ENCODE measurements at regions not wholly inside any gene's neighbourhood (a gene's known extent, or its start where the extent isn't known, plus 50 kb on each side); places are given as distances from the start of the nearest gene placed in this dataset.

DNA sequence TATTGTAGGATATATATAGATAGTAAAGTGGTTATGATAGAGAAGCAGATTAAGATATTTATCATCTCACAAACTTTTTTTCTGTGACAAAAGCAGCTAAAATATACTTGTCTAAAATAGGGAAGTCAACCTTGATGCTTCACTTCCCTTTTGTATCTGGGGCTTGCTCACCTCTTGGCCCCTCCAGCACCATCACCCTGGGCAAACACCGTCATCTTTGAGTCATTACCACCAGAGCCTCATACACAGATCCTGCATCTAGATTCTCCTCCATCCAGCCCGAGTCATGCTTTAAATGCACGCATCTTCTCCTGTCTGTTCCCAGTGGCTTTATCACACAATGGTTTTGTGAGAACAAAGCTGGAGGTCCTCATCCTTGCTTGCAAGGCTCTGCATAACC is 1062.7 kb upstream of the EEF2KMT start:
- FAIRE-seq (no peak), DNase-seq (ENCODE audit: insufficient read length, low spot score) (no peak)
- TF ChIP-seq, protein P1, sequence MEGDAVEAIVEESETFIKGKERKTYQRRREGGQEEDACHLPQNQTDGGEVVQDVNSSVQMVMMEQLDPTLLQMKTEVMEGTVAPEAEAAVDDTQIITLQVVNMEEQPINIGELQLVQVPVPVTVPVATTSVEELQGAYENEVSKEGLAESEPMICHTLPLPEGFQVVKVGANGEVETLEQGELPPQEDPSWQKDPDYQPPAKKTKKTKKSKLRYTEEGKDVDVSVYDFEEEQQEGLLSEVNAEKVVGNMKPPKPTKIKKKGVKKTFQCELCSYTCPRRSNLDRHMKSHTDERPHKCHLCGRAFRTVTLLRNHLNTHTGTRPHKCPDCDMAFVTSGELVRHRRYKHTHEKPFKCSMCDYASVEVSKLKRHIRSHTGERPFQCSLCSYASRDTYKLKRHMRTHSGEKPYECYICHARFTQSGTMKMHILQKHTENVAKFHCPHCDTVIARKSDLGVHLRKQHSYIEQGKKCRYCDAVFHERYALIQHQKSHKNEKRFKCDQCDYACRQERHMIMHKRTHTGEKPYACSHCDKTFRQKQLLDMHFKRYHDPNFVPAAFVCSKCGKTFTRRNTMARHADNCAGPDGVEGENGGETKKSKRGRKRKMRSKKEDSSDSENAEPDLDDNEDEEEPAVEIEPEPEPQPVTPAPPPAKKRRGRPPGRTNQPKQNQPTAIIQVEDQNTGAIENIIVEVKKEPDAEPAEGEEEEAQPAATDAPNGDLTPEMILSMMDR (IDR thresholded peaks at IDR 0.05; ENCODE audit: insufficient read depth, missing control alignments) = no peak

DNA sequence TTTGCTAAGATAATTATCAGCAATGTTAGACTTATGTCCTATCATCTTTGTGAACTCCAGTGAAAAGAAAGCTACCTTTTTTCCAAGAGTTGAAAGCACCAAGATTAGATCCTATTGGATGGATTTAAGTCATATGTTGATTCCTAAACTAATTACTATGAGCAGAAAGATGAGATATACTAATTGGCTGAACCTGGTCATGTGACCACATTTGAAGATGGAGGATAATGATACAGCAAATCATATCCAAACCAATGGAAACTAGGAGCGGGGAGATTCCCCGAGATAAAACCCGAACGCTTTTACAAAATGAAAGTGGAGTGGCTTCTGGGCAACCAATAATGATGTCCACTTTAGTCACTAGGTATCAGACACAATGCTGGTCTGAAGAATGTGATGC is 1060.2 kb upstream of the EEF2KMT start:
- DNase-seq (ENCODE audit: insufficient read length, low spot score) = no peak
- FAIRE-seq = no peak
- TF ChIP-seq, protein P1 (IDR thresholded peaks at IDR 0.05; ENCODE audit: insufficient read depth, missing control alignments) = no peak

DNA sequence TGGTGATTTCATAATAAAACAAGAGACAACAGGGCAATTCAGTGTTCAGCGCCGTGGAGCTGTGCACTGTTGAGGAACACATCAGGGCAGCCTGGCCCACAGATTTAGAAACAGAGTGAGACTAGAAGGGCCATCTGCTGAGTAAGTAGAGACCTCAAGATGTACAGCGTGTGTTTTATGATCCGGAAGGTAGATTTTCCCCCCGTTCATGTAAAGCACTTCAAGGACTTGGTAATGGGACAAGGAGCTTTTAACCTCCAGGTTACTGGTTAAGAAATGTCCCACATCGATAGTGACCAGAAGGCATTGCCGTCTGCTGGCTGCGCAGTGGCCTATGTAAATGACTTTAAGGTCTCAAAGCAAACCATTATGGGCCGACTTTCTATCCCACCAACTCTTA is 1057.7 kb upstream of the EEF2KMT start:
- FAIRE-seq = no peak
- DNase-seq (ENCODE audit: insufficient read length, low spot score) = no peak
- TF ChIP-seq, protein P1 (IDR thresholded peaks at IDR 0.05; ENCODE audit: insufficient read depth, missing control alignments) = no peak

DNA sequence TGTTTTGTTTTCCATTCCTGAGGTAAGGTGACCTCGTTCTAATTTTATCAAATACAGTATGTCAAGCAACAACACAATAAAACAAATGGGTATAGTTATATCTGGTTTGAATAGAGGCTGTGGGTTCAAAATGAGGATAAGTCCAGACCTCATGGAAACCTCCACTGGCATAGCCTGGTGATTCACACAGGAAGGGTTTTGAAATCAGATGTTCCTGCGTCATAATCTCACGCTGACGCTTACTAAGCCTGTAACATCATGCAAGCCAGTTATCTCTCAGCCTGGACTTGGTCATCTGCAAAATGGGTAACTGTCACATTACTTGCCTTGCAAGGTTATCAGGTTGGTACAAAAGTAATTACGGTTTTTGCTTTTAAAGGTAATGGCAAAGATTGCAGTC is 1056.3 kb upstream of the EEF2KMT start:
- TF ChIP-seq, protein P1 (IDR thresholded peaks at IDR 0.05; ENCODE audit: insufficient read depth, missing control alignments) = no peak
- no peak for DNase-seq (ENCODE audit: insufficient read length, low spot score)
- no peak for FAIRE-seq

DNA sequence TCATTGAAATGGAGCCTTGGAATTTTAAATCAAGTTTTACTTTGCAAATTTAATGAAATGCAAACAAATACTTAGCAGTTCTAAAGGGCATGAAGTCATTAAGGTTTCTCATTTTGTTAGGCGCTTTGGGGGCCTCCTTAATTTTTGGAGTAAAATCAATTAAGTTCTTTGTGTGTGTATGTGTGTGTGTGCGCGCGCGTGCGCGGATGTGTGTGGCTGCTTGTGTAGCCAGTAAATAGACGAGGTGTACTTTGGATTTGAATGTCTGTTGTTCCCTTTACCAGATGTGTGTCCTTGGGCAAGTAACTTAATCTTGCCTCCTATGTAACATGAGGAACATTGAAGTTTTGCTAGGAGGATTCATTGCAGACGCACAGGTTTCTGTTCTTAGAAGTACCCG is 1051.4 kb upstream of the EEF2KMT start:
- TF ChIP-seq, protein P1 (IDR thresholded peaks at IDR 0.05; ENCODE audit: insufficient read depth, missing control alignments) = no peak
- DNase-seq (ENCODE audit: insufficient read length, low spot score) = no peak
- FAIRE-seq = no peak

DNA sequence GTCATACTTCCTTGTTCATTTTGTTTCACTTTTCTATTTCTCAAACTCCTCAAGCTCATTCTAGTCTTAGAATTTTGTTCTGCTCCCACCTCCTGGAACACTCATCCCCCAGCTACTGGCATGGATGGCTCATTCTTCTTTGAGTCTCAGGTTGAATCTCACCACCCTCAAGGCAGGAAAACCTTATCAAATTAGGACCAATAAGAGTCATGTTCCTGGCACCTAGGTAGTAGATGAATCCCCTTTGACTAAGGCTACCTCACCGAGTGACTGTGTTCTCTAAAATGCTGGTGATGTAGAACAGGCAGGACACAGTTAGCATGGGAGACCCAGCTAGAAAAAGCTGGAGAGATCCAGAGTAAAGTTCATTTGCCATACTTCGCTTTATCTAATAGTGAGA is 1050.8 kb upstream of the EEF2KMT start:
- FAIRE-seq (no peak), DNase-seq (ENCODE audit: insufficient read length, low spot score) (no peak)
- TF ChIP-seq, protein P1 (IDR thresholded peaks at IDR 0.05; ENCODE audit: insufficient read depth, missing control alignments) = no peak

DNA sequence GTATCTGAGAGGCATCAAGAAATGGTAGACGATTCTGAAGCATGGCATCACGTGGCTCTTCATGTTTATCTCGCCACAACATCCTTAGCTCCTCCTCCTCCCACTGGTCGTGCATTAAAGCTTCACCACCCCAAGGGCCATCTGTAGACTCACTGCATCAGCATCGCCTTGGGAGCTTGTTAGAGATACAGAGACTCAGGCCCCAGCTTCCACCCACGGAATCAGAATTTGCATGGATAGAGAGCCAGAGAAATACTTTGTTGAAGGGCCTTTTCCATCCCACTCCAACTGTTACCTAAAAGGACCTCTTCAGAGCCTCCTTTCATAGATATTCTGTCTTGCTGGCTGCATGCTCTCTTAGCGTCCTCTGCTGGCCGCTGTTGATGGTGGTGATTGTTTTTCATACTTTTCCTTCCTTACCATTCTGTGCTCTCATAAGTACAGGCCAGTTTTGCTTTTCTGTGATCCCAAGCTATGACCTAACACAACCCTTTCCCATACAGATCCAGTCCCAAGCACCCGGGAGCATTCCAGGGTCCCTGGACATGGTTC is 1049.4 kb upstream of the EEF2KMT start:
- DNase-seq (ENCODE audit: insufficient read length, low spot score) (no peak), FAIRE-seq (no peak)
- TF ChIP-seq, protein P1 (IDR thresholded peaks at IDR 0.05; ENCODE audit: insufficient read depth, missing control alignments) = no peak
